Ascending aorta (tissue), 2 donors: ENCODE measurements at regions not wholly inside any gene's neighbourhood (a gene's known extent, or its start where the extent isn't known, plus 50 kb on each side); places are given as distances from the start of the nearest gene placed in this dataset.

Experiments
- DNase-seq, 2 donors: peaks; one replicate each; pipeline ENCODE4 v3.0.0-alpha.2; 2019; ENCODE audit warnings: low spot score in 2 of 2
- H3K27ac ChIP-seq, 2 donors: fragments of 200-600 bp; sonication (generic); one replicate each; pipeline ENCODE4 v1.5.1; 2016 to 2017; ENCODE audit warnings: mild to moderate bottlenecking in 1 of 2
- H3K27me3 ChIP-seq: fragments of 200-600 bp; sonication (generic); one replicate; pipeline ENCODE4 v1.5.1; 2017
- H3K36me3 ChIP-seq, 2 donors: fragments of 200-600 bp; sonication (generic); one replicate each; pipeline ENCODE4 v1.5.1; 2016
- H3K4me1 ChIP-seq, 2 donors: fragments of 200-600 bp; sonication (generic); one replicate each; pipeline ENCODE4 v1.5.1; 2016 to 2017; ENCODE audit warnings: mild to moderate bottlenecking in 1 of 2
- H3K4me3 ChIP-seq, 2 donors: fragments of 200-600 bp; sonication (generic); one replicate each; pipeline ENCODE4 v1.5.1; 2016 to 2017; ENCODE audit warnings: mild to moderate bottlenecking in 1 of 2
- H3K9me3 ChIP-seq, 2 donors: fragments of 200-600 bp; sonication (generic); one replicate each; pipeline ENCODE4 v1.5.1; 2016
- intact Hi-C: fragments of 100-400 bp; cut with DNase I; formaldehyde crosslinking; loops from one replicate; pipeline ENCODE4 v1.15.1; 2023
- TF ChIP-seq, protein P1 (sequence below), 3 experiments: fragments of 200-600 bp in 2 of 3; fragments of 450-650 bp in 1 of 3; sonication (generic) in 2 of 3; IDR thresholded peaks; one replicate each; pipeline ENCODE4 v1.5.1; 2016 to 2019; ENCODE audit warnings: antibody characterized with exemption in 3 of 3, mild to moderate bottlenecking in 1 of 3, moderate library complexity in 1 of 3

DNA sequence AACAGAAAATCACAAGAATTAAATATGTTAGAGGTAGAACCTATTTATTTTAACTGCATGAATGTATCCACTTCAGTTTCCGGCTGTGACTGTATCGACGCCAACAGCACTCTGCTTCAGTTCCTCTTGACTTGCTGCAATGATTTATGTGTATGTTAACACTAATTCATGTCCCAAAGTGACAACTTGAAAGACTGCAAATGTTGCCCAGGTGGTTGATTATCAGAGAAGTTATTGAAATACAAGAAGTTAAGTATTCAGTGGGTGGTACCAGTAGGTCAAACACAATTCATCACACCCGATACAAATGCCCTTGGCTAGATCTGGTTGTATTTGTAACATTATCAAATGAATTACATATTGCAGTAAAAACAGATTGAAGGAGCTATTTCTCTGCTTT, 622.7 kb upstream of the CDH18 start:
- DNase-seq: no peak
- Histone ChIP-seq H3K36me3 (no peaks in the 10 kb centered on the region), H3K27ac (no peak overlapping the region), H3K27me3 (no peaks in the 10 kb centered on the region), H3K9me3 (no peaks in the 10 kb centered on the region), H3K4me3 (no peak overlapping the region), H3K4me1 (no peaks in the 10 kb centered on the region)
- TF ChIP-seq, protein P1, sequence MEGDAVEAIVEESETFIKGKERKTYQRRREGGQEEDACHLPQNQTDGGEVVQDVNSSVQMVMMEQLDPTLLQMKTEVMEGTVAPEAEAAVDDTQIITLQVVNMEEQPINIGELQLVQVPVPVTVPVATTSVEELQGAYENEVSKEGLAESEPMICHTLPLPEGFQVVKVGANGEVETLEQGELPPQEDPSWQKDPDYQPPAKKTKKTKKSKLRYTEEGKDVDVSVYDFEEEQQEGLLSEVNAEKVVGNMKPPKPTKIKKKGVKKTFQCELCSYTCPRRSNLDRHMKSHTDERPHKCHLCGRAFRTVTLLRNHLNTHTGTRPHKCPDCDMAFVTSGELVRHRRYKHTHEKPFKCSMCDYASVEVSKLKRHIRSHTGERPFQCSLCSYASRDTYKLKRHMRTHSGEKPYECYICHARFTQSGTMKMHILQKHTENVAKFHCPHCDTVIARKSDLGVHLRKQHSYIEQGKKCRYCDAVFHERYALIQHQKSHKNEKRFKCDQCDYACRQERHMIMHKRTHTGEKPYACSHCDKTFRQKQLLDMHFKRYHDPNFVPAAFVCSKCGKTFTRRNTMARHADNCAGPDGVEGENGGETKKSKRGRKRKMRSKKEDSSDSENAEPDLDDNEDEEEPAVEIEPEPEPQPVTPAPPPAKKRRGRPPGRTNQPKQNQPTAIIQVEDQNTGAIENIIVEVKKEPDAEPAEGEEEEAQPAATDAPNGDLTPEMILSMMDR (IDR thresholded peaks at IDR 0.05): no peak
- intact Hi-C loops: no loop called here

DNA sequence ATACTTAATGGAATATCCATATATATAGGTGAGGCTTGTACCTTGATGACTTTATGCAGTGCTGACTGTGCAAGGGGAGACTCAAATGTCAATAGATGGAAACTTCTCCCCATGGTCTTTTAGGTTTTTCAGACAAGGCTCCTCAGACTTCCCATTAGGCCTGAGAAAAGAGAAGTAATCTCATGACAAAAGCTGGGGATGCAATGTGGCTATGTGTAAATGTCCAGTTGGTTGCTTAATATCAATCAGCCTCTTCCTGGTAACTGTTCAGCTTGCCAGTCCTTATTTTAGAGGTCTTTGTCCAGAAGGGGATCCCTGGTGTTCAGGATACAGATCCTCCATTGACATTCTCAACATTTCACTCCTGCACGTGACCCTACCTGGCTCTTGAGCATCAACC, 621.1 kb upstream of the CDH18 start:
- Histone ChIP-seq H3K36me3 (no peaks in the 10 kb centered on the region), H3K4me1 (no peaks in the 10 kb centered on the region), H3K27me3 (no peaks in the 10 kb centered on the region), H3K27ac (no peak overlapping the region), H3K9me3 (no peaks in the 10 kb centered on the region), H3K4me3 (no peak overlapping the region)
- intact Hi-C loops: no loop called here
- no peak for DNase-seq
- TF ChIP-seq, protein P1 (IDR thresholded peaks at IDR 0.05): no peak

DNA sequence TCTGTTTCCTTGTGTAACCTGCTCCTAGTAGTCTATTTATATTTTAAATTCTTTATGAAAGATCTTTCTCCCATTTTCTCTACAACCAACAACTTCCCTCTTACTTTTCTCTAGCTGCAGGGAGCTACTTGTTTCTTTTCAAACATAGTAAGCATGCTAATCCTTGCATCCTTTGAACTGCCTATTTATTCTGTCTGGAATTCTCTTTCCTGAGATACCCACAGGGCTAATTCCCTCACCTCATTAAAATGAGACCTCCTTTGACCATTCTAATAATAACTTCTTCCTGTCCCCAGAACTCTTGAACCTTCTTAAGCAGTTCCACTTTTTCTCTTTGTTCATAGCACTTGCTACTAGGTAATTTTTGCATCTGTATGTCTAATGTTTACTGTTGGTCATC, 620.6 kb upstream of the CDH18 start:
- TF ChIP-seq, protein P1 (IDR thresholded peaks at IDR 0.05): no peak
- no peaks in the 10 kb centered on the region for H3K36me3 ChIP-seq
- no peak overlapping the region for H3K4me3 ChIP-seq
- H3K9me3 ChIP-seq: no peaks in the 10 kb centered on the region
- intact Hi-C loops: no loop called here
- H3K27ac ChIP-seq: no peak overlapping the region
- H3K27me3 ChIP-seq: no peaks in the 10 kb centered on the region
- H3K4me1 ChIP-seq: no peaks in the 10 kb centered on the region
- DNase-seq: no peak

DNA sequence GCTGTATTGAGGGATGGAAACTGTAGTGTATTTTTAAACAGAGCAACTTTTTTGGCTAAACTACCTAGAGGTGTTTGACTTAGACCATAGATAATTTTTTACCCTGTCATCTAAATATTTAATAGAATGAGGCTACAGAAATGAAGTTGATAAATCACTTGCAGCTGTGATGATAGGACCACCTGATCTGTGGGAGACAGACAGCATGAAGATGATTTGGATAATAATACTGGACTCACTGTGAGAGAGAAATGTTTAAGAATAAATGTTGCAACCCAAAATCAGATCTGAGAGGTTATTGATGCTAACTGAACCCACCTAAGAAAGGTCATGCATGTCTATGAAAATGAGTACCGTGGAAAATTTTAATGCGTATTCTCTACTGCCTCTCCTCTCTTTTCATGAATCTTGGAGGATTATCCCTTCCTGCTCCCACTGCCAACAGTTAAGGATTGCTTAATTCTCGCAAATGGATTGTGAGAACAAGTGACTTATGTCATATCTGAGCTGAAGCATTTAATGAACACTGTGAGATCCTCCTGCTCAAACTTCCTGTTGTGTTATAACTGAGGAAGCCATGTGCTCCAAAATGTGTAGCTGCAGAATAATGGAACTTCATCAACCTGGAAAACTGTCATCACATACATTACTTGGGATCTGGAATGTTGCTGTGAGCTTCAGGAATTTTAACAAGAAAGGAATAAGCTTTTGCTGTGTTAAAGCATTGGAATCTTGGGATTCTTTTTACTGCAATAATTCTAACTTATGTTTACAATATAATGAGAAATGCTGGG, 617.9 kb upstream of the CDH18 start:
- intact Hi-C loops: no loop called here
- Histone ChIP-seq H3K4me3 (no peak overlapping the region), H3K27ac (no peak overlapping the region)

DNA sequence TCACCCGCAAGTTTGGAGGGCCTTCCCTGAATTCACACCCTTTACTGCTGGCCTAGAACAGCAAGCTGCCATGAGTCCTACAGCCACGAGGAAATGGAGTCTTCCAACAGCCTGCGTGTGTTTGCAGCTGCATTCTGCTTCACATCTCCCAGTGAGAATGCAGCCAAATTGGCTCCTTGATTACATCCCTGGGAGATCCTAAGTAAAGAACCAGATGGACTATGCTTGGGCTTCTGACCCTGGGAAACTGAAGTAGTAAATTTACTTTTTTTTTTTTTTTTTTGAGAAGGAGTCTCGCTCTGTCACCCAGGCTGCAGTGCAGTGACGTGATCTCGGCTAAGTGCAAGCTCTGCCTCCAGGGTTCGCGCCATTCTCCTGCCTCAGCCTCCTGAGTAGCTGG, 617.0 kb upstream of the CDH18 start:
- Histone ChIP-seq H3K36me3 (no peaks in the 10 kb centered on the region), H3K4me3 (no peak overlapping the region), H3K4me1 (no peaks in the 10 kb centered on the region), H3K27me3 (no peaks in the 10 kb centered on the region), H3K9me3 (no peaks in the 10 kb centered on the region), H3K27ac (no peak overlapping the region)
- TF ChIP-seq, protein P1 (IDR thresholded peaks at IDR 0.05): no peak
- intact Hi-C loops: no loop called here
- DNase-seq: no peak

More for the DNA sequence above, 617.9 kb upstream of the CDH18 start:
- Histone ChIP-seq H3K4me1 (no peaks in the 10 kb centered on the region), H3K36me3 (no peaks in the 10 kb centered on the region), H3K27me3 (no peaks in the 10 kb centered on the region), H3K9me3 (no peaks in the 10 kb centered on the region)
- DNase-seq: no peak
- TF ChIP-seq, protein P1 (IDR thresholded peaks at IDR 0.05): no peak
